ENCODE measurements at regions not wholly inside any gene's neighbourhood (a gene's known extent, or its start where the extent isn't known, plus 50 kb on each side); places are given as distances from the start of the nearest gene placed in this dataset.

DNA sequence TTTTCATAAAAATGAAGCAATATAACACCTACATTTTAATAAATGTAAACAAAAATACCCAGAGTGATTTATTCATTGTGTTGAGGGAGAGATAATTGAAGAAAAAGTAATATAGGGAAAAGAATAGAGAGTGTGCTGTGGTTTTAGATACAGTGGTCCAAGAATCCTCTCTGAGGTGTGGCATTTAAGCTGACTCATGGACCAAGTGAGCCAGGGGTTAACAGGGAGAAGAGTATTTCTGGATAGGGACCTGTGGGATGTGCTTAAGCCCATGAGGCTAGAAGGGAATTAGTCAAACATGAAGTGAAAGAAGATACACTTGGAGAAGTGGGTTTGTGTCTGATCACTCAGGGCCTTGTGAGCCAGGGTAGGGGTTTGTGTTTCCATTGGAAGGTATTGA lies 680.7 kb upstream of the GRM7 start:
- H3K27ac ChIP-seq, result no peak overlapping the region
- no peak for DNase-seq (ENCODE audit: low spot score in 2 of 2)
- H3K4me1 ChIP-seq, result no peaks in the 10 kb centered on the region
- TF ChIP-seq, protein P1, sequence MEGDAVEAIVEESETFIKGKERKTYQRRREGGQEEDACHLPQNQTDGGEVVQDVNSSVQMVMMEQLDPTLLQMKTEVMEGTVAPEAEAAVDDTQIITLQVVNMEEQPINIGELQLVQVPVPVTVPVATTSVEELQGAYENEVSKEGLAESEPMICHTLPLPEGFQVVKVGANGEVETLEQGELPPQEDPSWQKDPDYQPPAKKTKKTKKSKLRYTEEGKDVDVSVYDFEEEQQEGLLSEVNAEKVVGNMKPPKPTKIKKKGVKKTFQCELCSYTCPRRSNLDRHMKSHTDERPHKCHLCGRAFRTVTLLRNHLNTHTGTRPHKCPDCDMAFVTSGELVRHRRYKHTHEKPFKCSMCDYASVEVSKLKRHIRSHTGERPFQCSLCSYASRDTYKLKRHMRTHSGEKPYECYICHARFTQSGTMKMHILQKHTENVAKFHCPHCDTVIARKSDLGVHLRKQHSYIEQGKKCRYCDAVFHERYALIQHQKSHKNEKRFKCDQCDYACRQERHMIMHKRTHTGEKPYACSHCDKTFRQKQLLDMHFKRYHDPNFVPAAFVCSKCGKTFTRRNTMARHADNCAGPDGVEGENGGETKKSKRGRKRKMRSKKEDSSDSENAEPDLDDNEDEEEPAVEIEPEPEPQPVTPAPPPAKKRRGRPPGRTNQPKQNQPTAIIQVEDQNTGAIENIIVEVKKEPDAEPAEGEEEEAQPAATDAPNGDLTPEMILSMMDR (IDR thresholded peaks at IDR 0.05), result no peak
- TF ChIP-seq EP300 (IDR thresholded peaks at IDR 0.05) (no peak), POLR2A (IDR thresholded peaks at IDR 0.05) (no peak)
- no peaks in the 10 kb centered on the region for H3K9me3 ChIP-seq
- no peaks in the 10 kb centered on the region for H3K36me3 ChIP-seq
- H3K4me3 ChIP-seq, result no peak overlapping the region
- no peaks in the 10 kb centered on the region for H3K27me3 ChIP-seq

- DNase-seq (ENCODE audit: low spot score in 2 of 2), result no peak
- Histone ChIP-seq H3K27me3 (no peaks in the 10 kb centered on the region), H3K4me3 (no peak overlapping the region), H3K27ac (no peak overlapping the region), H3K9me3 (no peaks in the 10 kb centered on the region), H3K4me1 (no peaks in the 10 kb centered on the region), H3K36me3 (no peaks in the 10 kb centered on the region)
- WGBS, 2 donors, result 39 to 58% methylated on average over 5 of the region's 5 CpGs
- TF ChIP-seq EP300 (IDR thresholded peaks at IDR 0.05), result no peak
- TF ChIP-seq, protein P1 (IDR thresholded peaks at IDR 0.05), result no peak
Observed at GRCh38 chr3:6182476-6182875, 678.4 kb upstream of the GRM7 start.

- DNase-seq (ENCODE audit: low spot score in 2 of 2), result no peak
- no peaks in the 10 kb centered on the region for H3K9me3 ChIP-seq
- no peak overlapping the region for H3K27ac ChIP-seq
- no peaks in the 10 kb centered on the region for H3K27me3 ChIP-seq
- no peak for TF ChIP-seq POLR2A (IDR thresholded peaks at IDR 0.05)
- TF ChIP-seq EP300 (IDR thresholded peaks at IDR 0.05), result no peak
- TF ChIP-seq, protein P1 (IDR thresholded peaks at IDR 0.05), result no peak
- H3K36me3 ChIP-seq, result no peaks in the 10 kb centered on the region
- no peaks in the 10 kb centered on the region for H3K4me1 ChIP-seq
- H3K4me3 ChIP-seq, result no peak overlapping the region
- WGBS, 2 donors, result 83 to 90% methylated on average over 2 of the region's 2 CpGs
Observed at GRCh38 chr3:6182909-6183308, 678.0 kb upstream of the GRM7 start.

DNA sequence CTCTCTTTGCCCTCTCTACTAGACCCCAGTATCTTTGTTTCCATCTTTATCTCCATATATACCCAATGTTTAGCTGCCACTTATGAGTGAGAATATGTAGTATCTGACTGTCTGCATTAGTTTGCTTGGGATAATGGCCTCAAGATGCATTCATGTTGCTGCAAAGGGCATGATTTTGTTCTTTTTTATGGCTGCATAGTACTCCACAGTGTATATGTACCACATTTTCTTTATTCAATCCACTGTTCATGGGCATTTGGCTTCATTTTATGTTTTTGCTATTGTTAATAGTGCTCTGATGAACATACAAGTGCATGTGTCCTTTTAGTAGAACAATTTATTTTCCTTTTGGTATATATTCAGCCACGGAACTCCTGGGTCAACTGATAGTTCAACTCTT lies 671.5 kb upstream of the GRM7 start:
- no peak overlapping the region for H3K4me3 ChIP-seq
- WGBS, 2 donors, result 94 to 95% methylated on average over 1 of the region's 1 CpG
- H3K9me3 ChIP-seq, result peaks cover 0 to 6% (median 0%) of the 10 kb centered on the region in 4 donors
- no peaks in the 10 kb centered on the region for H3K4me1 ChIP-seq
- no peak overlapping the region for H3K27ac ChIP-seq
- TF ChIP-seq, protein P1 (IDR thresholded peaks at IDR 0.05), result no peak
- no peak for TF ChIP-seq EP300 (IDR thresholded peaks at IDR 0.05)
- no peak for TF ChIP-seq POLR2A (IDR thresholded peaks at IDR 0.05)
- H3K36me3 ChIP-seq, result no peaks in the 10 kb centered on the region
- DNase-seq (ENCODE audit: low spot score in 2 of 2), result no peak
- H3K27me3 ChIP-seq, result no peaks in the 10 kb centered on the region

- Histone ChIP-seq H3K27ac (no peak overlapping the region), H3K27me3 (no peaks in the 10 kb centered on the region), H3K4me3 (no peak overlapping the region), H3K9me3 (no peaks in the 10 kb centered on the region), H3K4me1 (no peaks in the 10 kb centered on the region), H3K36me3 (no peaks in the 10 kb centered on the region)
- no peak for DNase-seq (ENCODE audit: low spot score in 2 of 2)
- no peak for TF ChIP-seq POLR2A (IDR thresholded peaks at IDR 0.05)
- TF ChIP-seq, protein P1 (IDR thresholded peaks at IDR 0.05), result no peak
- no peak for TF ChIP-seq EP300 (IDR thresholded peaks at IDR 0.05)
- WGBS, 2 donors, result 54 to 64% methylated on average over 1 of the region's 1 CpG
Observed at GRCh38 chr3:6204891-6205290, 656.0 kb upstream of the GRM7 start.
